ENCODE measurements at regions not wholly inside any gene's neighbourhood (a gene's known extent, or its start where the extent isn't known, plus 50 kb on each side); places are given as distances from the start of the nearest gene placed in this dataset.

GRCh38 chr6:1250489-1251197 is 61.3 kb upstream of the FOXQ1 start:
- TF ChIP-seq POLR2A (IDR thresholded peaks at IDR 0.05; ENCODE audit: low read depth, low read length) = no peak
- no peak for TF ChIP-seq BRCA1 (IDR thresholded peaks at IDR 0.05; ENCODE audit: low read depth, low read length)
- no peak for TF ChIP-seq CTCF (IDR thresholded peaks at IDR 0.05 in 2 of 3, conservative IDR thresholded peaks at IDR 0.05 in 1 of 3; ENCODE audit: control insufficient read depth in 2 of 3, extremely low read depth in 1 of 3, insufficient read depth in 1 of 3, low read depth in 3 of 3, low read length in 3 of 3)
- TF ChIP-seq, protein P1, sequence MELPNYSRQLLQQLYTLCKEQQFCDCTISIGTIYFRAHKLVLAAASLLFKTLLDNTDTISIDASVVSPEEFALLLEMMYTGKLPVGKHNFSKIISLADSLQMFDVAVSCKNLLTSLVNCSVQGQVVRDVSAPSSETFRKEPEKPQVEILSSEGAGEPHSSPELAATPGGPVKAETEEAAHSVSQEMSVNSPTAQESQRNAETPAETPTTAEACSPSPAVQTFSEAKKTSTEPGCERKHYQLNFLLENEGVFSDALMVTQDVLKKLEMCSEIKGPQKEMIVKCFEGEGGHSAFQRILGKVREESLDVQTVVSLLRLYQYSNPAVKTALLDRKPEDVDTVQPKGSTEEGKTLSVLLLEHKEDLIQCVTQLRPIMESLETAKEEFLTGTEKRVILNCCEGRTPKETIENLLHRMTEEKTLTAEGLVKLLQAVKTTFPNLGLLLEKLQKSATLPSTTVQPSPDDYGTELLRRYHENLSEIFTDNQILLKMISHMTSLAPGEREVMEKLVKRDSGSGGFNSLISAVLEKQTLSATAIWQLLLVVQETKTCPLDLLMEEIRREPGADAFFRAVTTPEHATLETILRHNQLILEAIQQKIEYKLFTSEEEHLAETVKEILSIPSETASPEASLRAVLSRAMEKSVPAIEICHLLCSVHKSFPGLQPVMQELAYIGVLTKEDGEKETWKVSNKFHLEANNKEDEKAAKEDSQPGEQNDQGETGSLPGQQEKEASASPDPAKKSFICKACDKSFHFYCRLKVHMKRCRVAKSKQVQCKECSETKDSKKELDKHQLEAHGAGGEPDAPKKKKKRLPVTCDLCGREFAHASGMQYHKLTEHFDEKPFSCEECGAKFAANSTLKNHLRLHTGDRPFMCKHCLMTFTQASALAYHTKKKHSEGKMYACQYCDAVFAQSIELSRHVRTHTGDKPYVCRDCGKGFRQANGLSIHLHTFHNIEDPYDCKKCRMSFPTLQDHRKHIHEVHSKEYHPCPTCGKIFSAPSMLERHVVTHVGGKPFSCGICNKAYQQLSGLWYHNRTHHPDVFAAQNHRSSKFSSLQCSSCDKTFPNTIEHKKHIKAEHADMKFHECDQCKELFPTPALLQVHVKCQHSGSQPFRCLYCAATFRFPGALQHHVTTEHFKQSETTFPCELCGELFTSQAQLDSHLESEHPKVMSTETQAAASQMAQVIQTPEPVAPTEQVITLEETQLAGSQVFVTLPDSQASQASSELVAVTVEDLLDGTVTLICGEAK (IDR thresholded peaks at IDR 0.05; ENCODE audit: borderline replicate concordance) = no peak
- no peak for TF ChIP-seq NR2C1 (IDR thresholded peaks at IDR 0.05)
- no peak for TF ChIP-seq SIN3A (IDR thresholded peaks at IDR 0.05; ENCODE audit: low read depth, low read length)
- no peak for TF ChIP-seq FOXM1 (IDR thresholded peaks at IDR 0.05; ENCODE audit: low read depth, low read length)
- no peak for TF ChIP-seq NR2C2 (IDR thresholded peaks at IDR 0.05; ENCODE audit: borderline replicate concordance, control insufficient read depth, insufficient read length, low read depth)
- TF ChIP-seq CEBPB (IDR thresholded peaks at IDR 0.05; ENCODE audit: borderline replicate concordance in 1 of 2, low read depth in 2 of 2, low read length in 2 of 2) = no peak
- TF ChIP-seq KDM1A (IDR thresholded peaks at IDR 0.05; ENCODE audit: borderline replicate concordance) = no peak
- no peak for TF ChIP-seq PAX8 (IDR thresholded peaks at IDR 0.05)
- TF ChIP-seq REST (IDR thresholded peaks at IDR 0.05; ENCODE audit: low read depth, low read length) = no peak
- TF ChIP-seq EZH2 (IDR thresholded peaks at IDR 0.05; ENCODE audit: borderline replicate concordance, control insufficient read depth, low read depth, low read length) = no peak

Data from GM12878 (cell line).